Body of pancreas (tissue), 4 donors: ENCODE measurements at regions not wholly inside any gene's neighbourhood (a gene's known extent, or its start where the extent isn't known, plus 50 kb on each side); places are given as distances from the start of the nearest gene placed in this dataset.
"Not testable (repeated sequence)": the region's sequence is repeated elsewhere in the genome, so short reads cannot be mapped to it uniquely, and the experiment has no call there.

Experiments used
- ATAC-seq: fragments of 150-250 bp; one replicate; pipeline ENCODE4 v1.9.1; 2016
- DNase-seq, 4 donors: peaks; one replicate each; pipeline ENCODE4 v3.0.0-alpha.2; 2019
- H3K27ac ChIP-seq, 4 donors: fragments of 200-600 bp; sonication (generic); 1 replicate in 3 of 4; 2 replicates in 1 of 4; pipeline versions ENCODE4 v1.5.1 to v1.6.1; 2016 to 2019; ENCODE audit warnings: mild to moderate bottlenecking in 1 of 4, mixed read lengths in 1 of 4, moderate library complexity in 1 of 4
- H3K27me3 ChIP-seq, 2 donors: fragments of 200-600 bp; sonication (generic); one replicate each; pipeline ENCODE4 v1.6.0; 2016; ENCODE audit warnings: mild to moderate bottlenecking in 1 of 2
- H3K36me3 ChIP-seq, 2 donors: fragments of 200-600 bp; sonication (generic); replicated peaks in 1 of 2; 2 replicates each; pipeline ENCODE4 v1.5.1; 2016; ENCODE audit warnings: low read depth in 2 of 2; ENCODE audit not compliant: insufficient read depth in 1 of 2
- H3K4me1 ChIP-seq: fragments of 200-600 bp; sonication (generic); one replicate; pipeline ENCODE4 v1.6.0; 2016
- H3K4me3 ChIP-seq, 2 donors: fragments of 200-600 bp; sonication (generic); 1 replicate in 1 of 2; 2 replicates in 1 of 2; pipeline ENCODE4 v1.5.1; 2016 to 2019
- H3K9me3 ChIP-seq, 3 donors: fragments of 200-600 bp; sonication (generic); 1 replicate in 2 of 3; 2 replicates in 1 of 3; pipeline ENCODE4 v1.5.1; 2016
- CTCF ChIP-seq, 7 experiments: fragments of 450-650 bp in 4 of 7; fragments of 200-600 bp in 3 of 7; sonication (generic) in 3 of 7; IDR thresholded peaks; one replicate each; pipeline ENCODE4 v1.5.1; 2016 to 2019; ENCODE audit warnings: antibody characterized with exemption in 7 of 7
- POLR2A ChIP-seq, 3 donors: fragments of 450-650 bp; IDR thresholded peaks; one replicate each; pipeline ENCODE4 v1.6.1; 2016; ENCODE audit warnings: antibody characterized with exemption in 3 of 3, mild to moderate bottlenecking in 2 of 3
- WGBS, 2 donors: methylation state at CpG; one replicate each; pipeline ENCODE4 v1.1.5; 2017; 5-methylcytosine and 5-hydroxymethylcytosine counted together
- intact Hi-C: fragments of 100-400 bp; cut with DNase I; formaldehyde crosslinking; loops from one replicate; pipeline ENCODE4 v1.15.1; 2023

GRCh38 chr3:26307192-26307591, 315.4 kb upstream of the LRRC3B start:
- no peaks in the 10 kb centered on the region for H3K27me3 ChIP-seq
- H3K36me3 ChIP-seq: no peaks in the 10 kb centered on the region
- ATAC-seq (no peak), DNase-seq (no peak)
- H3K9me3 ChIP-seq: peaks cover 0 to 8% (median 0%) of the 10 kb centered on the region in 3 donors
- H3K27ac ChIP-seq: no peak overlapping the region
- WGBS, 2 donors: 68 to 75% methylated on average over 5 of the region's 5 CpGs
- no peak overlapping the region for H3K4me3 ChIP-seq
- intact Hi-C loops: no loop called here
- no peaks in the 10 kb centered on the region for H3K4me1 ChIP-seq
- TF ChIP-seq POLR2A (IDR thresholded peaks at IDR 0.05) (no peak), CTCF (IDR thresholded peaks at IDR 0.05) (no peak)

DNA sequence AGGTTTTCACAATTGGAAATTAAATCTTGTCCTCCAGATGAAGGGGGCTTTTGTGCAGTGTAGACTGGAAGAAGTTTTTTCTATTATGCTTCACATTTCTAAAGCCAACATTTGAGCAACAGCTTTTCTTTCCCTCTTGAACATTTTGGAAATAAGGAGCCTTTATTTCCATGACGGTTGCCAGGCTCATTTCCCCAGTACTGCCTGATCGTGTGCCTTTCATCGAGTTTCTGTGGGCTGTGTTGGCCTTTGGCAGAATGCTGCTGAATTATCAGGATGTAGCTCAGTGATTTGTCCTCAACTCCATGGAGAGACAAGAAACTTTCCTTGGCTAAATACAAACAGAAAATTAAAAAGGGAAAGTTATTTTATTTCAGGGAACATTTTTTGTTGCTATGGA, 314.8 kb upstream of the LRRC3B start:
- TF ChIP-seq POLR2A (IDR thresholded peaks at IDR 0.05): no peak
- no peak for TF ChIP-seq CTCF (IDR thresholded peaks at IDR 0.05)
- Histone ChIP-seq H3K27me3 (no peaks in the 10 kb centered on the region), H3K36me3 (no peaks in the 10 kb centered on the region), H3K27ac (no peak overlapping the region), H3K9me3 (peaks cover 0 to 8% (median 0%) of the 10 kb centered on the region in 3 donors), H3K4me3 (no peak overlapping the region), H3K4me1 (no peaks in the 10 kb centered on the region)
- 70 to 74% methylated on average over 3 of the region's 3 CpGs for WGBS, 2 donors
- intact Hi-C loops: no loop called here
- DNase-seq (no peak), ATAC-seq (no peak)

DNA sequence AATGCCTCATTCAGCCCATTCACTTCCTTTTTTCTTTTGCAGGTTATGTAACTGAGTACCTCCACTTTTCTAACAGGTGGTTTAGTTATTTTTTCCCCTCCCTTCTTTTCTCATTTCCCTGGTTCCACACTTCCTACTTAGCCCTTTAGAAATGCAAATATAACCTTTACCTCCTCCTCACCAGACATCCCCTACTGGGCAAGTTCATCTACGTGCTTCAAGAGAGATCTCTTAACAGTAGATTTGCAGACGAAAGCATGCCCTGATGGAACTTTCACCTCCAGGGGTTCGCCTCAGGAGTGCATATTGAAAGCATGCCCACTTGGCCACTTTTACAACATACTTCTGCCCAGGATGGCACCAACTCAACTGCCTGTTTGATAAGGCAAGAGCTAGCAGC, 314.1 kb upstream of the LRRC3B start:
- DNase-seq (no peak), ATAC-seq (no peak)
- no peak for TF ChIP-seq POLR2A (IDR thresholded peaks at IDR 0.05)
- TF ChIP-seq CTCF (IDR thresholded peaks at IDR 0.05): no peak
- H3K4me3 ChIP-seq: no peak overlapping the region
- intact Hi-C loops: no loop called here
- no peaks in the 10 kb centered on the region for H3K36me3 ChIP-seq
- no peaks in the 10 kb centered on the region for H3K4me1 ChIP-seq
- no peak overlapping the region for H3K27ac ChIP-seq
- H3K9me3 ChIP-seq: peaks cover 0 to 8% (median 0%) of the 10 kb centered on the region in 3 donors
- no peaks in the 10 kb centered on the region for H3K27me3 ChIP-seq
- 57 to 69% methylated on average over 3 of the region's 3 CpGs for WGBS, 2 donors

GRCh38 chr3:26309536-26309935, 313.0 kb upstream of the LRRC3B start:
- H3K4me1 ChIP-seq, H3K27me3 ChIP-seq, H3K4me3 ChIP-seq, intact Hi-C loops, H3K36me3 ChIP-seq, H3K27ac ChIP-seq, H3K9me3 ChIP-seq, ATAC-seq, DNase-seq: not testable (repeated sequence)
- WGBS, 2 donors: 68 to 78% methylated on average over 1 of the region's 1 CpG

GRCh38 chr3:26312816-26313215, 309.8 kb upstream of the LRRC3B start:
- intact Hi-C loops: no loop called here
- no peak overlapping the region for H3K27ac ChIP-seq
- no peak overlapping the region for H3K4me3 ChIP-seq
- no peaks in the 10 kb centered on the region for H3K36me3 ChIP-seq
- 78 to 86% methylated on average over 5 of the region's 5 CpGs for WGBS, 2 donors
- ATAC-seq (no peak), DNase-seq (no peak)
- H3K4me1 ChIP-seq: no peaks in the 10 kb centered on the region
- H3K9me3 ChIP-seq: peaks cover 0 to 8% (median 0%) of the 10 kb centered on the region in 3 donors
- TF ChIP-seq CTCF (IDR thresholded peaks at IDR 0.05) (no peak), POLR2A (IDR thresholded peaks at IDR 0.05) (no peak)
- no peaks in the 10 kb centered on the region for H3K27me3 ChIP-seq
